ENCODE measurements at regions not wholly inside any gene's neighbourhood (a gene's known extent, or its start where the extent isn't known, plus 50 kb on each side); places are given as distances from the start of the nearest gene placed in this dataset.
A peak's percentile ranks its signal among the peaks of the same experiment; 100 is the strongest.
"Not testable (repeated sequence)": the region's sequence is repeated elsewhere in the genome, so short reads cannot be mapped to it uniquely, and the experiment has no call there.

- in situ Hi-C loops (cut with HindIII; ENCODE audit: low pct_unique_long_range_greater_than_20kb, low sequenced_read_pairs) = no loop called here
- DNase-seq (ENCODE audit: low read depth) = no peak
Measured at GRCh38 chrX:76971393-76972376, 475.5 kb upstream of the FGF16 start.

DNA sequence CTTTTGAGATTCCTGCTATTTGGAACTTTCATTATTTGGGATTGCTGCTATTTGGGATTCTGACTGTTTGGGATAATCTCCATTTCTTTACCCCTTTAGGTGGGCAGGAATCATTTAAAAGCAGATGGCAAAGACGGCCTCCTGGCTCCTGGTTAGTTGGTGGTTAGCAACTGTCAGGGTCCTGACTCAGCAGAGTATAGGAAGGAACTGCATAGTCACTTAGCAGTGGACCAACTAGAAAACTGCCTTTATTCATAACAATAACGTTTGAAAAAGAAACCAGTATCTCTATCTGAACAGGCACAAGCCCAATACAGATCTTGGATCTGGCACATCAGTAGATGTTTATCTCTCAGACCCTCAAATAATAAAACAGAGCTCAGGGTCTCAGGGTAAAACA, 469.7 kb upstream of the FGF16 start:
- no peak for DNase-seq (ENCODE audit: low read depth)
- in situ Hi-C loops (cut with HindIII; ENCODE audit: low pct_unique_long_range_greater_than_20kb, low sequenced_read_pairs) = no loop called here

DNA sequence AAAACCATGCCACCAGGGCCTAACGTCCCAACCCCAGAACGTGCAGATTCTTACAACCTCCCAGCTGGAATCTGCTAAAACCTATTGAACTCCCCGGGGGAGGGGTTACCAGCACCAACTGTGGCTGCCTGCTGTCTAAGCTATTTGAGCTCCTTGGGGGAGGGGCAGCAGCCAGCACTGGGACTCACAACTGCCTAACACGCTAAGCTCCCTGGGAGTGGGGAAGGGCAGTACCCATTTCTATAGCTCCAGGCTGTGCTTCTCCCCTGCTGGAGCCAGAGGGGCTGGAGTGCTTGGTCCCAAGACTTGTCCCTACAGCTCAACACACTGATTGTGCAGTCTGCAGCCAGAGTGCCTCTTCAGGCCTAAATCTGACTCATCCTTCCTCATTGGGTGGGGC, 459.8 kb upstream of the FGF16 start:
- in situ Hi-C loops (cut with HindIII; ENCODE audit: low pct_unique_long_range_greater_than_20kb, low sequenced_read_pairs) = no loop called here

DNA sequence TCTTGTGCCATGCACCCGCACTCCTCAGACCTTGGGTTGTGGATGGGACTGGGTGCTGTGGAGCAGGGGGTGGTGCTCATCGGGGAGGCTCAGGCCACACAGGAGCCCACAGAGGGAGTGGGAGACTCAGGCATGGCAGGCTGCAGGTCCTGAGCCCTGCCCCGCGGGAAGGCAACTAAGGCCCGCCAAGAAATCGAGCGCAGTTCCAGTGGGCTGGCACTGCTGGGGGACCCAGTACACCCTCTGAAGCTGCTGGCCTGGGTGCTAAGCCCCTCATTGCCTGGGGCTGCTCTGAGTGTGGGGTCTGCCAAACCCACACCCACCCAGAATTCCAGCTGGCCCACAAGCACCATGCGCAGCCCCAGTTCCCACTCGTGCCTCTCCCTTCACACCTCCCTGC, 450.5 kb upstream of the FGF16 start:
- in situ Hi-C loops (cut with HindIII; ENCODE audit: low pct_unique_long_range_greater_than_20kb, low sequenced_read_pairs) = no loop called here
- no peak for DNase-seq (ENCODE audit: low read depth)

More for the DNA sequence above, 459.8 kb upstream of the FGF16 start:
- DNase-seq (ENCODE audit: low read depth) = no peak

- in situ Hi-C loops (cut with HindIII; ENCODE audit: low pct_unique_long_range_greater_than_20kb, low sequenced_read_pairs) = no loop called here
Measured at GRCh38 chrX:77003530-77003929, 443.7 kb upstream of the FGF16 start.

DNA sequence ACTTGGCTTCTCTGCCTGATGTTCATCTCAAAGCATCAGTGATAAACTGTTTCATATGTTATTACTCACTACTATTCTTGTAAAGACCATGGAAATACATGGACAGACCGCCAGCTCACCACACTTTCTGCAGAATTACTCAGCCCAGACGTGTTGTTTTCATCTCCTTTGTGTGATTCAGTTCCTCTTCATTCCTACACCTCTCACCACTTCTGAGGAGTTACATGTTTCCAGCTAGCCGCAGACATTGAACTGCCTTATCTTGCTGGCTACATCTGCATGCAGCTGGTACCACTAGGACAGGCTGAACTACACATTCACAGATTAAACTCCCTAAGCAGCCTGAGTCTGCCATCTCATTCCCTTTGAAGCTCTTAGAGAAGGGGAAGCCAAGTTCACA, 443.2 kb upstream of the FGF16 start:
- in situ Hi-C loops (cut with HindIII; ENCODE audit: low pct_unique_long_range_greater_than_20kb, low sequenced_read_pairs) = no loop called here
- DNase-seq (ENCODE audit: low read depth) = no peak

More at GRCh38 chrX:77003530-77003929, 443.7 kb upstream of the FGF16 start:
- DNase-seq (ENCODE audit: low read depth) = no peak

- in situ Hi-C loops (cut with HindIII; ENCODE audit: low pct_unique_long_range_greater_than_20kb, low sequenced_read_pairs) = no loop called here
- DNase-seq (ENCODE audit: low read depth) = no peak
Measured at GRCh38 chrX:77009691-77010090, 437.5 kb upstream of the FGF16 start.

DNA sequence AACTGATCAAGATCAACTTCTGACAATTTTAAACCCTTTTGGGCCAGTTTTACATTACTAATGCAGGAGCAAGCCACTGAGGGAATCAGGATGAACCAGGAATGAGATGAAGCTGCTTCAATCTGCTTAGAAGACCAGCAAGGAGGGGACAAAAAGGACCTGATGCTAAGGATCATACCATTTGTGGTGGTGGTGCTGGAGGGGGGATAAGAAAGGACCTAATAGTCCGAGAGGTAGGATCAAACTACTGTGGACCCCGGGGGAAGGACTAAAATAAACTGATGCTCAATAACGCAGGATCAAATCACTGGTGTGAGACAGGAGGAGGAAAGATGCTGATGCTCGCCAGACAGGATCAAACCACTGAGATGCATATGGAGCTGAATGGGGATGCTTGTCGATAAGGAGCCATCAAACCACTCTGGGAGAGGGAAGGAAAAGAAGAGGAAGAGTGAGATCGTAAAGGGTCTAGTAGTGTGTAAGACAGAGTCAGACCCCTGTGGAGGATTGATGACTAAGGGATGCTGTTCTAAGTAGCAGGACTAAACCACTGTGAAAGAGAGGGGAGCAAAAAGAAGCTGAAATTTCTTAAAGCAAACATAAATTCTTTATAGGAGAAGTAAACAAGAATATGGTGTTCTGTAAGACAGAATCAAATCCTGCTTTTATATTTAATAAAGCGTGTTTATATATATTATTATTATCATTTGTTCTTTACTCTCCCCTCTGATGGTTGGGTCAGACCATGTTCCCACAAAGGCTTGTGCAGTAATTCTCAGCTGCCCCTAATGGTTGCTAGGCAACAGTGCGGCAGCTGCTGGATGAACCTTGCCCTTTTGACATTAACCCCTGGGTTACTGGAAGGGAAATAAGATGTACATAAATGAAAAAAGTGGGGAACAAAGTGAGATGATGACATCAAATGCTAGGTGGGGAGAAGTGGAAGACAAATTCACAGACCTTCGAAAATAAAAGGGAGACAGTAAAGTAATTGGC, 432.5 kb upstream of the FGF16 start:
- no peak for DNase-seq (ENCODE audit: low read depth)
- in situ Hi-C loops (cut with HindIII; ENCODE audit: low pct_unique_long_range_greater_than_20kb, low sequenced_read_pairs) = no loop called here

GRCh38 chrX:77017093-77017492, 430.1 kb upstream of the FGF16 start:
- no peak for DNase-seq (ENCODE audit: low read depth)
- in situ Hi-C loops (cut with HindIII; ENCODE audit: low pct_unique_long_range_greater_than_20kb, low sequenced_read_pairs) = no loop called here

DNA sequence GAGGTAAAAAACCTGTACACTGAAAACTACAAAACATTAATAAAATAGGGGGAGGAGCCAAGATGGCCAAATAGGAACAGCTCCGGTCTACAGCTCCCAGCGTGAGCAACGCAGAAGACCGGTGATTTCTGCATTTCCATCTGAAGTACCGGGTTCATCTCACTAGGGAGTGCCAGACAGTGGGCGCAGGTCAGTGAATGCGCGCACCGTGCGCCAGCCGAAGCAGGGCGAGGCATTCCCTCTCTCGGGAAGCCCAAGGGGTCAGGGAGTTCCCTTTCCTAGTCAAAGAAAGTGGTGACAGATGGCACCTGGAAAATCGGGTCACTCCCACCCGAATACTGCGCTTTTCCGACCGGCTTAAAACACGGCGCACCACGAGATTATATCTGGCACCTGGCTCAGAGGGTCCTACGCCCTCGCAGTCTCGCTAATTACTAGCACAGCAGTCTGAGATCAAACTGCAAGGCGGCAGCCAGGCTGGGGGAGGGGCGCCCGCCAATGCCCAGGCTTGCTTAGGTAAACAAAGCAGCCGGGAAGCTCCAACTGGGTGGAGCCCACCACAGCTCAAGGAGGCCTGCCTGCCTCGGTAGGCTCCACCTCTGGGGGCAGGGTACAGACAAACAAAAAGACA, 400.9 kb upstream of the FGF16 start:
- in situ Hi-C loops (cut with HindIII; ENCODE audit: low pct_unique_long_range_greater_than_20kb, low sequenced_read_pairs) = not testable (repeated sequence)
- DNase-seq (ENCODE audit: low read depth) = peak; percentile 9

- no peak for DNase-seq (ENCODE audit: low read depth)
- in situ Hi-C loops (cut with HindIII; ENCODE audit: low pct_unique_long_range_greater_than_20kb, low sequenced_read_pairs) = no loop called here
Measured at GRCh38 chrX:77060572-77060971, 386.6 kb upstream of the FGF16 start.

DNA sequence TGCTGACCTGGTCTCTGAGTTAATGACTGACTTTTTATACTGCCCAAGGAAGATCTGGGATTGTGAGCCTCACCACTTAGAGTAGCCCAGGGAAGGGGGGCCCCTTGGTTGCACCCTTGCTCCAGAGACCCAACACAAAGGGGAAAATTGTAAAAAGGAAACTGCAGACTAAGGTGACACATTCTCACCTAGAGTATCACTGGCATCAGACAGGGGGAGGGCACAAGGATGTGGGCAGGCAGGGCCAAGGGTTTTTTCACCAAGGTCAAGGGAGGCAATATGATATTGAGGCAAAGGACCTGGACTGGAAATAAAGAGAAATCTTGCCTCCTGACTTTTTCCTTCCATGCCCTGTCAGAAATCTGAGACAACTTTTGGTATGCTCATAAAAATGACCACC, 386.2 kb upstream of the FGF16 start:
- in situ Hi-C loops (cut with HindIII; ENCODE audit: low pct_unique_long_range_greater_than_20kb, low sequenced_read_pairs) = no loop called here
- no peak for DNase-seq (ENCODE audit: low read depth)

DNA sequence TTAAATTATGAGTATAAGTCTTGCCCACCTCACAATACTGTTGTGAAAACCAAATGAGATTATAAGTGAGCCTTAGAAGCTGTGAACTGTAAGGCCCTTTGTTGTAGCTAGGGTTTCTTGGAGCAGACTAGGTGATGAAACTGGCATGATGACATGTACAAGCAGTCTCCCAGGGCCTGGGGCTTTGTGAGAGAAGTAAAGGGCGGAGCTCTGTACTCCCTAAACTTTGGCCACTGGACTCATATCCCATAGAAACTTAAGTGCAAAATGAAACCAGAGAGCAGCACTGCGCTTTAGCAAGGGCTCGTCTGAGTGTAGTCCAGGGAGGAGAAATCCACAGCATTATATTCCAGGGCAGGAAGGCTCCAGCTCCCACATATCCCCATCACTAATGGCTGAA, 385.6 kb upstream of the FGF16 start:
- in situ Hi-C loops (cut with HindIII; ENCODE audit: low pct_unique_long_range_greater_than_20kb, low sequenced_read_pairs) = no loop called here

GRCh38 chrX:77065896-77066295, 381.3 kb upstream of the FGF16 start:
- DNase-seq (ENCODE audit: low read depth) = no peak
- in situ Hi-C loops (cut with HindIII; ENCODE audit: low pct_unique_long_range_greater_than_20kb, low sequenced_read_pairs) = no loop called here

More for the DNA sequence above, 385.6 kb upstream of the FGF16 start:
- DNase-seq (ENCODE audit: low read depth) = no peak

GRCh38 chrX:77070202-77070918, 376.8 kb upstream of the FGF16 start:
- in situ Hi-C loops (cut with HindIII; ENCODE audit: low pct_unique_long_range_greater_than_20kb, low sequenced_read_pairs) = no loop called here
- no peak for DNase-seq (ENCODE audit: low read depth)

DNA sequence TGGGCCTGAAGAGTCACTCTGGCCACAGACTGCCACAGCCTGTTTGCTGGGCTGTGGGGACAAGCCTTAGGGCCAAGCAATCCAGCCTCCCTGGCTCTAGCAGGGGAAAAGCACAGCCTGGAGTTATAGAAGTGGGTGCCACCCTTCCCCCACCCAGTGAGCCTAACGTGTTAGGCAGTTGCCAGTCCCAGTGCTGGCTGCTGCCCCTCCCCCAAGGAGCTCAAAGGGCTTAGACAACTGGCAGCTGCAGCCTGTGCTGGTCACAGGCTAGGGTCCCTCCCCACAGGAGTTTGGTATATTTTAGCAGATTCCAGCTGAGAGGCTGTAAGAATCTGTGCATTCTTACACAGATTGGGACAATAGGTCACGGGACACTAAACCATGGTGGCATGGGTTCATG, 370.3 kb upstream of the FGF16 start:
- in situ Hi-C loops (cut with HindIII; ENCODE audit: low pct_unique_long_range_greater_than_20kb, low sequenced_read_pairs) = no loop called here
- no peak for DNase-seq (ENCODE audit: low read depth)

DNA sequence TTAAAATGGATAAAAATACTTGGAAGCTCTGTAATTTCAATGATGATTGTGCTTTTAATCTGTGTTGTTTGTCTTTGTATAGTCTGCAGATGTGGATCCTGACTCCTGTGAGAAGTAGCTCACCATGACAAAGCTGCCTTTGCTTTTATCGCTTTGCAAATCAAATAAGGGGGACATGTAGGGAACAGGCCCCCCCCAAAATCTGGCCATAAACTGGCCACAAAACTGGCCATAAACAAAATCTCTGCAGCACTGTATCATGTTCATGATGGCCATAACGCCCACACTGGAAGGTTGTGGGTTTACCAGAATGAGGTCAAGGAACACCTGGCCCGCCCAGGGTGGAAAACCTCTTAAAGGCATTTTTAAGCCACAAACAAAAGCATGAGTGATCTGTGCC, 366.0 kb upstream of the FGF16 start:
- DNase-seq (ENCODE audit: low read depth); in situ Hi-C loops (cut with HindIII; ENCODE audit: low pct_unique_long_range_greater_than_20kb, low sequenced_read_pairs): not testable (repeated sequence)

DNA sequence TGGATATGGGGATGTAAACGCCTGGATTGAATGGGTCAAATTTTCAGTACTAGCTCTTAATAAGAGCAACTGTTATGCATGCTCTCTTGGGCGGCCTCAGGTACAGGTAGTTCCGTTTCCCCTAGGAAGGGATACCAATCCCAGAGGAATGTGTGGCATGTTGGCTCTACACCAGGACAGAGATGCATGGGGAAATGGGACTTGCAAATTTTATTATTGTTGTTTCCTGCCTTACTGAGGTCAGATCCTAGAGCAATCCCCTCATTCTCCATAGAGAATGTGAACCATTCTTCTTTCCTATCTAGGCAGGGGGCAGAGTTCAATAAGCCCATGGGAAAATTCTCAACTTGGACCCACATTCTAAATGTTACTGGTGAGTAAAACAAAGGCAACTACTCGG, 361.8 kb upstream of the FGF16 start:
- in situ Hi-C loops (cut with HindIII; ENCODE audit: low pct_unique_long_range_greater_than_20kb, low sequenced_read_pairs) = no loop called here
- no peak for DNase-seq (ENCODE audit: low read depth)
